ENCODE measurements at regions not wholly inside any gene's neighbourhood (a gene's known extent, or its start where the extent isn't known, plus 50 kb on each side); places are given as distances from the start of the nearest gene placed in this dataset.

DNA sequence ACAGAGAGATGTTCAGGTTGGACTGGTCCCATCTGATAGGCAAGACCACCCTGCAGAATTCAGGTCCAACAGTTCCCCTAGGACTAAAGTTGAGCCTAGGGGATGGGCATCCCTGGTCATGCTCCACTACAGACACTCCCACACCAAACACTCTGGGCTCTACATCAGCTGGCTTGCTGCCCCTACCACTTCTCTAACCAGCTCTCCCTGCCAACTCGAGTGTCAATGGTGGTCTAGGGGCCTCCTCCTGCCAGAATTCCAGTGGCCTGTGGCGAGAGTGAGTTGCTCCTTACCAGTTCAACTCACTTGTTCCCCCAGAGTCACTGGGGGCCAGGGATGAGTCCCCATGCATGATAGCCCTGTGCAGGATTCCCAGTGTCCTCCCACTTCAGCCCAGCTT is 316.2 kb upstream of the PPP2R3A start:
- WGBS, result 62% methylated on average over 2 of the region's 2 CpGs
- TF ChIP-seq EGR1 (IDR thresholded peaks at IDR 0.05; ENCODE audit: low read depth in 2 of 2) (no peak), YY1 (IDR thresholded peaks at IDR 0.05) (no peak), FOXA1 (IDR thresholded peaks at IDR 0.05) (no peak), HNF4A (conservative IDR thresholded peaks at IDR 0.05) (no peak), RAD21 (IDR thresholded peaks at IDR 0.05) (no peak), SP1 (IDR thresholded peaks at IDR 0.05) (no peak), RXRA (IDR thresholded peaks at IDR 0.05) (no peak), HNF4G (IDR thresholded peaks at IDR 0.05) (no peak), TAF1 (conservative IDR thresholded peaks at IDR 0.05) (no peak), NR2F2 (IDR thresholded peaks at IDR 0.05) (no peak), GABPA (IDR thresholded peaks at IDR 0.05 in 1 of 2, conservative IDR thresholded peaks at IDR 0.05 in 1 of 2) (no peak), FOXA2 (IDR thresholded peaks at IDR 0.05) (no peak), JUND (IDR thresholded peaks at IDR 0.05) (no peak)
- TF ChIP-seq, protein P1, sequence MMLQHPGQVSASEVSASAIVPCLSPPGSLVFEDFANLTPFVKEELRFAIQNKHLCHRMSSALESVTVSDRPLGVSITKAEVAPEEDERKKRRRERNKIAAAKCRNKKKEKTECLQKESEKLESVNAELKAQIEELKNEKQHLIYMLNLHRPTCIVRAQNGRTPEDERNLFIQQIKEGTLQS (IDR thresholded peaks at IDR 0.05), result no peak
- TF ChIP-seq, protein P2, sequence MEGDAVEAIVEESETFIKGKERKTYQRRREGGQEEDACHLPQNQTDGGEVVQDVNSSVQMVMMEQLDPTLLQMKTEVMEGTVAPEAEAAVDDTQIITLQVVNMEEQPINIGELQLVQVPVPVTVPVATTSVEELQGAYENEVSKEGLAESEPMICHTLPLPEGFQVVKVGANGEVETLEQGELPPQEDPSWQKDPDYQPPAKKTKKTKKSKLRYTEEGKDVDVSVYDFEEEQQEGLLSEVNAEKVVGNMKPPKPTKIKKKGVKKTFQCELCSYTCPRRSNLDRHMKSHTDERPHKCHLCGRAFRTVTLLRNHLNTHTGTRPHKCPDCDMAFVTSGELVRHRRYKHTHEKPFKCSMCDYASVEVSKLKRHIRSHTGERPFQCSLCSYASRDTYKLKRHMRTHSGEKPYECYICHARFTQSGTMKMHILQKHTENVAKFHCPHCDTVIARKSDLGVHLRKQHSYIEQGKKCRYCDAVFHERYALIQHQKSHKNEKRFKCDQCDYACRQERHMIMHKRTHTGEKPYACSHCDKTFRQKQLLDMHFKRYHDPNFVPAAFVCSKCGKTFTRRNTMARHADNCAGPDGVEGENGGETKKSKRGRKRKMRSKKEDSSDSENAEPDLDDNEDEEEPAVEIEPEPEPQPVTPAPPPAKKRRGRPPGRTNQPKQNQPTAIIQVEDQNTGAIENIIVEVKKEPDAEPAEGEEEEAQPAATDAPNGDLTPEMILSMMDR (IDR thresholded peaks at IDR 0.05; ENCODE audit: low read depth, low read length, missing input control), result no peak
- TF ChIP-seq, protein P3, sequence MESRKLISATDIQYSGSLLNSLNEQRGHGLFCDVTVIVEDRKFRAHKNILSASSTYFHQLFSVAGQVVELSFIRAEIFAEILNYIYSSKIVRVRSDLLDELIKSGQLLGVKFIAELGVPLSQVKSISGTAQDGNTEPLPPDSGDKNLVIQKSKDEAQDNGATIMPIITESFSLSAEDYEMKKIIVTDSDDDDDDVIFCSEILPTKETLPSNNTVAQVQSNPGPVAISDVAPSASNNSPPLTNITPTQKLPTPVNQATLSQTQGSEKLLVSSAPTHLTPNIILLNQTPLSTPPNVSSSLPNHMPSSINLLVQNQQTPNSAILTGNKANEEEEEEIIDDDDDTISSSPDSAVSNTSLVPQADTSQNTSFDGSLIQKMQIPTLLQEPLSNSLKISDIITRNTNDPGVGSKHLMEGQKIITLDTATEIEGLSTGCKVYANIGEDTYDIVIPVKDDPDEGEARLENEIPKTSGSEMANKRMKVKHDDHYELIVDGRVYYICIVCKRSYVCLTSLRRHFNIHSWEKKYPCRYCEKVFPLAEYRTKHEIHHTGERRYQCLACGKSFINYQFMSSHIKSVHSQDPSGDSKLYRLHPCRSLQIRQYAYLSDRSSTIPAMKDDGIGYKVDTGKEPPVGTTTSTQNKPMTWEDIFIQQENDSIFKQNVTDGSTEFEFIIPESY (IDR thresholded peaks at IDR 0.05), result no peak
- TF ChIP-seq, protein P4, sequence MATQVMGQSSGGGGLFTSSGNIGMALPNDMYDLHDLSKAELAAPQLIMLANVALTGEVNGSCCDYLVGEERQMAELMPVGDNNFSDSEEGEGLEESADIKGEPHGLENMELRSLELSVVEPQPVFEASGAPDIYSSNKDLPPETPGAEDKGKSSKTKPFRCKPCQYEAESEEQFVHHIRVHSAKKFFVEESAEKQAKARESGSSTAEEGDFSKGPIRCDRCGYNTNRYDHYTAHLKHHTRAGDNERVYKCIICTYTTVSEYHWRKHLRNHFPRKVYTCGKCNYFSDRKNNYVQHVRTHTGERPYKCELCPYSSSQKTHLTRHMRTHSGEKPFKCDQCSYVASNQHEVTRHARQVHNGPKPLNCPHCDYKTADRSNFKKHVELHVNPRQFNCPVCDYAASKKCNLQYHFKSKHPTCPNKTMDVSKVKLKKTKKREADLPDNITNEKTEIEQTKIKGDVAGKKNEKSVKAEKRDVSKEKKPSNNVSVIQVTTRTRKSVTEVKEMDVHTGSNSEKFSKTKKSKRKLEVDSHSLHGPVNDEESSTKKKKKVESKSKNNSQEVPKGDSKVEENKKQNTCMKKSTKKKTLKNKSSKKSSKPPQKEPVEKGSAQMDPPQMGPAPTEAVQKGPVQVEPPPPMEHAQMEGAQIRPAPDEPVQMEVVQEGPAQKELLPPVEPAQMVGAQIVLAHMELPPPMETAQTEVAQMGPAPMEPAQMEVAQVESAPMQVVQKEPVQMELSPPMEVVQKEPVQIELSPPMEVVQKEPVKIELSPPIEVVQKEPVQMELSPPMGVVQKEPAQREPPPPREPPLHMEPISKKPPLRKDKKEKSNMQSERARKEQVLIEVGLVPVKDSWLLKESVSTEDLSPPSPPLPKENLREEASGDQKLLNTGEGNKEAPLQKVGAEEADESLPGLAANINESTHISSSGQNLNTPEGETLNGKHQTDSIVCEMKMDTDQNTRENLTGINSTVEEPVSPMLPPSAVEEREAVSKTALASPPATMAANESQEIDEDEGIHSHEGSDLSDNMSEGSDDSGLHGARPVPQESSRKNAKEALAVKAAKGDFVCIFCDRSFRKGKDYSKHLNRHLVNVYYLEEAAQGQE (IDR thresholded peaks at IDR 0.05), result no peak
- TF ChIP-seq, protein P5, sequence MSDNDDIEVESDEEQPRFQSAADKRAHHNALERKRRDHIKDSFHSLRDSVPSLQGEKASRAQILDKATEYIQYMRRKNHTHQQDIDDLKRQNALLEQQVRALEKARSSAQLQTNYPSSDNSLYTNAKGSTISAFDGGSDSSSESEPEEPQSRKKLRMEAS (IDR thresholded peaks at IDR 0.05), result no peak

More for the DNA sequence above, 316.2 kb upstream of the PPP2R3A start:
- Histone ChIP-seq H3K36me3 (ENCODE audit: control insufficient read depth in 4 of 4, insufficient read depth in 3 of 4, low read depth in 1 of 4, low read length in 3 of 4) (no peaks in the 10 kb centered on the region), H3K27me3 (ENCODE audit: control insufficient read depth in 4 of 4, insufficient read depth in 4 of 4, low read length in 3 of 4) (no peaks in the 10 kb centered on the region), H3K4me1 (ENCODE audit: control insufficient read depth in 4 of 4, insufficient read depth in 4 of 4, low read length in 3 of 4) (no peaks in the 10 kb centered on the region), H3K9me3 (ENCODE audit: control insufficient read depth in 4 of 4, low read length in 3 of 4) (no peaks in the 10 kb centered on the region), H3K9ac (ENCODE audit: low read depth in 1 of 2, low read length in 2 of 2) (no peak overlapping the region), H3K4me3 (ENCODE audit: low read depth in 1 of 3, low read length in 3 of 3) (no peak overlapping the region), H3K27ac (ENCODE audit: low read depth in 1 of 2, low read length in 2 of 2) (no peak overlapping the region)
- DNase-seq (ENCODE audit: low spot score), result no peak

Data from liver (tissue), 8 donors.